ENCODE measurements at regions not wholly inside any gene's neighbourhood (a gene's known extent, or its start where the extent isn't known, plus 50 kb on each side); places are given as distances from the start of the nearest gene placed in this dataset.

- TF ChIP-seq EP300 (IDR thresholded peaks at IDR 0.05; ENCODE audit: borderline replicate concordance) (no peak), TAF1 (IDR thresholded peaks at IDR 0.05; ENCODE audit: low read depth) (no peak), RAD21 (IDR thresholded peaks at IDR 0.05; ENCODE audit: low read depth) (no peak), MAX (IDR thresholded peaks at IDR 0.05) (no peak), TCF12 (IDR thresholded peaks at IDR 0.05; ENCODE audit: low read depth) (no peak), USF1 (IDR thresholded peaks at IDR 0.05) (no peak), YY1 (IDR thresholded peaks at IDR 0.05; ENCODE audit: low read depth) (no peak), REST (IDR thresholded peaks at IDR 0.05; ENCODE audit: low read depth) (no peak), CREB1 (IDR thresholded peaks at IDR 0.05; ENCODE audit: low read depth) (no peak)
Measured at GRCh38 chr1:232386294-232386693, 243.6 kb downstream of the SIPA1L2 start.
